DMS53 treated with DMSO at 0.1 percent for 48 hours (cell line): ENCODE measurements at regions not wholly inside any gene's neighbourhood (a gene's known extent, or its start where the extent isn't known, plus 50 kb on each side); places are given as distances from the start of the nearest gene placed in this dataset.

ENCODE experiments used
- DNase-seq: peaks from one replicate; lab custom pipeline; 2025; ENCODE audit not compliant: unreplicated experiment; lab: John Stamatoyannopoulos, UW

DNA sequence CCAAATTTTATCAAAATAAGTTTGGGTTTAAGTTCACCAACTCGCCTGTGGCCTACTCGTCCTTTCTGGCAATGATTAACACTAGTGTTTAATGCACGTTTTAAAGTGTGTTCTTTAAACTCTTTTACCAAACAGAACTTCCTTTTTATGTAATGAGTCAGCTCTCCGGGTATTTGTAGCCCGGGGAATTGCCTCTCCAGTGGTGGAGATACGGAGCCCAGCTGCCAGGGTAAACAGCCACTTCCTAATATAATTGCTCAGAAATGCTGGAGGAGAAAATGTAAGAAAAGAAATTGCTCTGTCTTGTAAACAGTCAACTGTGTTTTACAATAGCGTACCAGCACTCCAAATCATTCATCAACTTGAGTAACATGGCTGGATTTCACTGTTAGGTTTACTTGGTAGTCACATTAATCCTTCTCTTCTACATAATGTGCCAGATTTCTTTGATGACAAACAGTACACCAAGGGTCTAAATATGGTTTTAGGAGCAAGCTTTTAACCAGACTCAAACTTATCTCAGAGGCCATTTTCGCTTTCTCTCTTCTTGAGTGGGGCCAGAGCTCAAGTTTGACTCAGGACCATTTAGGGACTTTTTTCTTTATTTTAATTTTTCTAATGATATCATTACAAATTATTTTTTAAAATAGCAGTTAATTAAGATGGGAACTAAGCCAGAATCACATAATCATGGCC is 101.2 kb upstream of the SLC38A2 start:
- DNase-seq: peak; percentile 98

DNA sequence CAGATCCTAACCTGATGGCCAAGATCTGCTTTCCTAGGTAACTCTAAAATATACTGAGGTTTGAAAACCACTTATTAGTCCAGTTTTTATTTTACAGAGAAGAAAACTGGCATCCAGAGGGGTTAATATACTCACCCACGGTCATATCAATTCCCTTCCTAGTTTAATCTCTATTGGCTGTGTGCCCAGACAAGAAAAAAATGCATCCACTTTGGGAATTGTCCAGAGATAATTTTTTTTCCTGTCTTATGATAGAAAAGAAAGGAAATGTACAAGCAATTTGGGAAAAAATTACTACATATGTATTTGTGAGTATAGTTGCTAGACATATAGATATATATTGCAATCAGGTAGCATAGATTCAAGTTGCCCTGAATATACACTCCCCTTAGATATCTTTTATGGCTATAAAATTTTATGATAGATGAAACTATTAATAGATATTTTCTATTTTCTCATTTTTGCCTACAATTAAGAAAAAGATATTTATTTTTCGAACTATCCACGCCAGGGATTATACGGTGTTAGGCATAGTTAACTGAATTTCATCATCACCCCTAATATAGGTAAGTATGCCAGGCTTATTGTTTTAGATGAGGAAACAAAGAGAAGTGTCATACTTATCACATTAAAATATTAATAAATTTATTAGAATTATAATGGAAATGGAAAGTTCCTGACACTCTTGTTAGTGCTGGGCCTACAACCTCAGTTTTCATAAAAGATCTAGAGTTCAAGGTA is 100.5 kb upstream of the SLC38A2 start:
- peak; percentile 84 for DNase-seq

DNA sequence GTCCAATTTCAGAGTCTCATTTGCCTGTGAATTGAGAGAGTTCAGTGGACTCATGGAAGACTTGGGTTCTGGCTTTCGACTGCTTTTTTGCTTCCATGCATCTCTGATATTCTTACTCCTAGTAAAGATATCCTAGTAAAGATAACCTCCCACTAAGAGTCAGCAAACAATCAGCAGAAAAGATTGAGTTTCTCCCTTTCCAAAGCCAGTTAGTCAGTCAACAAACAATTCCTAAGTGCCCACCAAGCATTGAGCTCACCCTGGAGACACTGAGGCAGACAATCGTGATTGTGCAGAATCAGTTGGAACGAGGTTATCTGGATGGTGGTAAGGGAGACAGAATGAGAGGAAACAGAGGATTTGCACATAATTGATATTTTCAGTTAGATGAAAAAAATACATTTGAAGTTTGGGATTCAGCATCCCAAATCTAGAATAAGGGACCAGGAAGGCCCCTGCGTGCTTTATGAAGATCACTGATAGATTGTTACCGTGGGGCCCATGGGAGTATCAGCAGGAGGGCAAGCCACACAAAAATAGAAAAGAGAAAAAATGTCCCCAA is 99.7 kb upstream of the SLC38A2 start:
- DNase-seq: no peak

DNA sequence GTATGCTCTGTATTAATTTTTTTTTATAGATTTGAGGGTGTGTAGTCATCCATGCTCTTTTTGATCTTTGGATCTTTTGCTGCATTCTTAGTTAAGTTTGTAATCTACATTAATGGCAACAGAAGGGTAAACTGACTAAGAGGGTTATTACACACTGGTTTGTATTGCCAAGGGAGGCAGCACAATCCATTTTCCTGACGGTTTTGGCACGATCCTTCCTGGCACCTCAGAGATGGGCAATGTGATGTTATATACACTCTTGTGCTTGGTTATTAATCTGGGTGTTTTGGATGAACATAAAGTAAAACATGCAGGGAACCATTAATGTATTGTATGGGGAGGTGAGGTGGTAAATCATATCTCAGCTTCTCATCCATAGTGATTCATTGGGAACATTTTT is 98.8 kb upstream of the SLC38A2 start:
- no peak for DNase-seq

DNA sequence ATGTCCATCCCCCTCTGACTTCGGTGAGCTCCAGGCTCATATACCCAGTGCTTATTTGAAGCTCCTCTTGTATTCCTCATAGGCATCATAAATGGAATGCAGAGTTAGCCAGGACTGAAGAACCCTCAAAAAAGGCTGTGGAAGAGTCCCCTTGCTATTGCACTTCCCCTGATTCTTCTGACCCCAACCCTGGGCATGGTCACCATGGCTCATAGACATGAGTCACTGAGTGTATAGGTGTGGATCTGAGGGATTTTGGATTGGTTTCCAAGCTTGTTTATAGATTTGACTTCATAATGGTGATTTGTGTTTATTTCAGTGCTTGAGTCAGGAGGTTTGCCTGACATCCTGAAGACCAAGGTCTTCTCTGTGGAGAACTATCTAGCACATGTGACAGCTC is 98.4 kb upstream of the SLC38A2 start:
- no peak for DNase-seq

DNA sequence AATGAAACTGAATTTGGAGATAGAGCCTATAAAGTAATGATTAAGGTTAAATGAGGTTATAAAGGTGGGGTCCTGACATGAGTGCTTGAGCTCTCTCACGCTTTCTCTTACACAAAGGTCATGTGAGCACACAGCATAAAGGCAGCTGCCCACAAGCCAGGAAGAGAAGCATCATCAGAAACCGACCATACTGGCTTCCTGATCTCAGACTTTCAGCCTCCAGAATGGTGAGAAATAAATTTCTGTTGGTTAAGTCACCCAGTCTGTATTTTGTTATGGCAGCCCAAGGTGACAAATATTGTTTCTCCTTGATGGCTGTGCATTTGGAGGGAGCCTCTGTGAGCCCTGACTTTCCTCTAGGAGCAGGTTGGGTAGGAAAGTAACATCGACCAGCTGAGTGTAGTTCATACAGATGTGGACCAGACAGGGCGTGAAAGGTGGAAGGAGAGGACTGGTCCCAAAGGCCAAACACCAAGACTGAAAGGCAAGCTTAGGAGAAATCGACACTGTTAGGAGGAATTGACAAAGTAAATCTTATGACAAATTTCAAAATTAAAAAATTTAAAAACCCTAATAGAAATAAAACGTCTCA is 97.6 kb upstream of the SLC38A2 start:
- DNase-seq: no peak

DNA sequence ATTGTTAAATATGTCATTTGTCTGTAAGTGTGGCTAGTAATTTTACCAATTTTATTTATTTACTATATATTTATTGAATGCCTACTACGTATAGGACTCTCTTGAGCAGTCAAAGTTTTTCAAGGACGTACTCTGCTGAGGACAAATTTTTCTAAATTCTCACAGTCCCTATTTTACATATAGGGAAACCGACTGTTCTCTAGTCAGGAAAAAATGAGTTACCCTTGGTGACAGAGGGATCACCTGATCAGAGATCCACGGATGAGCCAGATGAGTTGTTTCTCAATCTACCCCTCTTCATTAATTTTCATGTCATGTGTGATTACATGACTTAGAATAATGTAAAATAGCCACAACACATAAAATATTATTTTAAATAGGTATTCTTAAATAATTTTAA is 96.2 kb upstream of the SLC38A2 start:
- DNase-seq: no peak

DNA sequence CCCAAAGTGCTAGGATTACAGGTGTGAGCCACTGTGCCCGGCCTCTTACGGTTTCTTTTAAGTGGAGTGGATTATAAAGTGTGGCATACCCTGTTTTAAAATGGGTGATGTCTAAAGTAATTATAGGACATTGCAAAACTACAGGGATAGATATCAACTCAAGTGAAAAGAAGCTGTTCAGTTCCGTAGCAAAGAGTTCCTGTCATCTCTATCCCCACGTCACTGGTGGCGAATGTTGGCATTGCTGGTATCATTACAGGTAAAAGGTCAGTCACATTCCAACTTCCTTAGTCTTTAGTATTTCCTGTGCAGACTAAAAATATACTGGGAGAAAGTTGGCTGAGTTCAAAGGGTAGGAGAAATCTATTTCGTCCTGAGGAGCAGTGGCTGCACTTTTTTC is 95.6 kb upstream of the SLC38A2 start:
- no peak for DNase-seq

DNA sequence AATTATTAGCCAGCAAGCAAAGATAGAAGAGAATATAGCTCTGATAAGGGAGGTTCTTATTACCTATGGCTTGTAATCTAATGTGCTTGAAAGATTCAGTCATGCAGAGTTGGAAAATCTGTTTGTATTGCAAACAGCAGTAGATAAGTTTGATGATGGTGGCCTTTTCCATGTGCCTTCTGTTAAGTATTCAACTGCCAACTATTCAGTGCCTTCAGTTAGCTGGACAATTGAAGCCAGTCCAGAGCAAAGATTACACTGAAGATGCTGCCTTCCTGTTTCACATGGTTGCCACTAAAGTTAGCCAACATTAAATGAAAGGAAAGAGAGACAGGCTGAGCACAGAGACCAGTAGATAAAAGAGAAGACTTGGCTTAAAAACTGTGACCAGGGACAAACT is 92.7 kb upstream of the SLC38A2 start:
- no peak for DNase-seq

DNA sequence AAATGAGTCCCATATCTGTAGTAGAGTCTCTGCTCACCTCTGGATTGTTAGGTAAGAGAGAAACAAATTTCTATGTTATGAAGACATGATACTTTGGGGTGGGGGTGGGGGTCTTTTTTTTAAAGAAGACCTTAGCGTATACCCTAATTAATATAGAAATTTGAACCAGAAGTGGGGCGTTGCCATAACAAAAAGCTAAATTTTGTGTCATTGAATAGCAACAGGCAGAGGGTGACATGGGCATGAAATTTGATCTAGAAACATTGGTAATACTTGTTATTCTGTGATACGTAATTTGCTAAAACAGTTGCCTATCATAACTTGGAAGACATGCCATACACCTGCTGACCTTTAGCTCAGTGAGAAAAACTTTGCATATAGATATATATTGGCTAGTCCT is 92.3 kb upstream of the SLC38A2 start:
- DNase-seq: no peak

DNA sequence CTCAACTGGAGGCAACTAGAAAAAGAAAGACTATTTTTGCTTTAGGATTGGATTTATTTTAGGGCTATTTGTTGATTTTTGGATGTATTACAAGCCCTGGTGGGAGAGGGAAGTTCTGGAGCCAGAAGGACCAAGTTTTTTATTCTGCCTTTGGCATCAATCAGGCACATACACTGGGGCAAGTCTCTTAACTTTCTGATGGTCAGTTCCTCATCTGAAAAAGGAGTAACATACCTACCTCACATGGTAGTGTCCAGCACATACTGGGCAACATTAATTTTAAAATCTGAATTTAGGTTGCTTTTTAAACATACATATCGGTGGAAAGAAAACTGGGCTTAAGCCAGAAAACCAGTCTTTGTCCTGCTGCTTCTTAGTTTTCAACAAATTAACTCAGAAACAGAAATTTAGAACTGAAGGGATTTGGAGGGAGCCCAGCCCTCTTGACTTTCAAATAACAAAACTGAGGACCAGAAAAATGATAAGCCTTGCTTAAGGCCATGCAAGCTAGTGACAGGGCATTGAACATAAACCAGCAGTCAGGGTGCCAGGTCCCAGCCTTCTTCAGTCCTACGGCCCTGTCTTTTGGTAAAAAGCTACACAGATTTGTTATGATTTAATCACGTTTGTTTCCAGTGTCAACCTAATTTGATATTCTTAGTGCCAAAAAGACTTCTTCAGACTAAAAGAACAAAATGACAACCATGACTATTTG is 90.2 kb upstream of the SLC38A2 start:
- DNase-seq: no peak

DNA sequence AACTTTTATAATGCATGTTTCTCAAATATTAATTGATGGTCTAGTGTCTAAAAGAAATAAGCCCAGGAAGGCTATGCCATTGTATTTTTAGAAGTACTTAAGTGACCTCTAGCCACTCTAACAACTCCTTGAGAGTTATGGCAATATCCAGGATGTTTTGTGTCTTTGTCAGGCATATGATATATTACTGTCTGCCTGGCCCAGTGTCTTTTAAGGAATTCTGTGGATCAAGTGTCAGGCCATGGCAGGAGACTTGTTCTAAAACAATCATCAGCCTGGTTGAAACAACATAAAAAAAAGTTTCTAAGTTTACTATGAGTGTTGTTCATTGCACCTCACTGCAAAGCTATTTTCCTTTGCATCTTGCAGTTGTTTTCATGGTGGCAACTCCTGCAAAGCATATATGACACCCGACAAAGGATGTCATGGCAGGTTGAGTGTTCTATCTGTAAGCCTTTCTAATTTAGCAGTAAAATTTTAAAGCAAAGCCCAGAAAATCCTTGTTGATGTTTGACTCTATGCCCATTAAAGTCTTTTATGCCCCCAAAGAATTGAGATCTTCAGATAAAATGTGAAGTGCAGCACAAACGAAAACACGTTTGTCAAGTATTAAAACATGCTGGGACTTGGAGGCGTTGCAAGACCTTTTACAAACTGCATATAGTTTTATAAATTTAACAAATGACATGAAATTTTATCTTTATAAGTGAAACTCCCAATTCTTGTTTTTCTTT is 89.5 kb upstream of the SLC38A2 start:
- DNase-seq: no peak

DNA sequence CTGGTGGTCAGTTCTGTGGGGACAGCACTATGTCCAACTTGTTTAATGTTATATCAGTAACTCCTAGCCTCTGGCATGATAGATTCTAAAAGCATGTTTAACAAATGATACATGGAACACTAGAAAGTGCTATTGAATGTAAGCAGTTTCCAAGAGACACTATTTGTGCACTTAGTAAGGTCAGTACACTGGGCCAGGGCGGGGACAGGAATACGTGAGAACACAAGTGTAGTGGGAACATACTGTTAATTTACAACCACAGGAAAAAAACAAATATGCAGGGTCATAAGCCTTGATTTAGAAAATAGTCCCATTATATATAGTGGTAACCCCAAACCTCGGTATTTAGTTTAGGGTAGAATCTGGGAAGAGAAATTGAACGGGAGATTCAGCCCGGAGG is 88.9 kb upstream of the SLC38A2 start:
- DNase-seq: no peak

DNA sequence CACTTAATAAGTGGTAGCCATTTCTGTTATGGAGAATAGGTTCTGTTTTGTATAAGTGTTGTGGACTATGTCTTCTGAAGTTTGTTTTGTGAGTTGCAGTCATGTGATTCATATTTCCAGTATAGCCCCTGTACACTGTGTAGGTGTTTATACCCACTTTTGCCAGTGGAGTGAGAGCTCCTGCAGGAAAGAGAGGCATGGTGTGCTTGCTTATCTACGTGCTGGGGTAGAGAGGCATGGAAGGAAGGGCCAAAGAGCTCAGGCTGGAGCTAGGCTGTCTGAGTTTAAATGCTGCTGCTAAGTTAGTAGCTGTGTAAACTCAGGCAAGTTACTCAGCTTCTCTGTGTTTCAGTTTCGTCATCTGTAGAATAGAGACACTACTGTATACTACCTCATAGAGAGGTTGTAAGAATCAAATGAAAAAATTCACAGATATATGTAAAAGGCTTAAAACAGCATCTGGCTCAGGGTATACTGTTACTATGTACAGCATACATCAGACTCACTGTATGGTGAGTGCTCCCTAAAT is 88.2 kb upstream of the SLC38A2 start:
- DNase-seq: no peak

DNA sequence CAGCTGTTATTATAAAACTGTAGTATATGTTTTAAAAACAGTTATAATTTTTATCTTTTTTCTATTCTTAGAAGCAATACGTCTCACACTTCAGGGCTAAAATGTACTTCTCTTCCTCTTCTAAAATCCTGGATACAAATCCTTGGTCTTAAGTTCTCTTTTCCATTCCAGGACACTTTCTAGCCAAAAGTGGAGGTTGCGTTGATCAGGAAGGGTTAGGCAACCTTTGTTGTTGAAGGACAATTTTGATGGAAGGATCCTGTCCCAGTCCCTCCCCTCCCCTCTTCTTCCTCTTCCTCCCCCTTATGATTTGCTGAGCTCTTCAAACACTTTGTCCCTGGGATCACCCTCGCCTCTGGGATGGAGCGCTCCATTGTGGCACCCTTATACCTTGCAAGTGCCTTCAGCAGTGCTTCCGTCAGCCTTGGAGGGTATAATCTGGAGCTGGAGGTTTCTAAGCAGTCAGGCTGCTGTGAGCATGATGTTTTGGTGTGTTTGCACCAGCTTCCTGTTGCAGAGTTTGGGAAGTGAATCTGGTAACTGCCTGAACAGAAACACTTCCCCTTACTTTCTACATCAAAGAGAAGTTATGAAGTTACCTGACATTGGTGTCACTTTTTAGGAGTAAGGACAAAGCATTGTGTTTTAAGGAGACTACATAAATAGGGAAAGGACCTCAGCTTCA is 87.4 kb upstream of the SLC38A2 start:
- DNase-seq: no peak

DNA sequence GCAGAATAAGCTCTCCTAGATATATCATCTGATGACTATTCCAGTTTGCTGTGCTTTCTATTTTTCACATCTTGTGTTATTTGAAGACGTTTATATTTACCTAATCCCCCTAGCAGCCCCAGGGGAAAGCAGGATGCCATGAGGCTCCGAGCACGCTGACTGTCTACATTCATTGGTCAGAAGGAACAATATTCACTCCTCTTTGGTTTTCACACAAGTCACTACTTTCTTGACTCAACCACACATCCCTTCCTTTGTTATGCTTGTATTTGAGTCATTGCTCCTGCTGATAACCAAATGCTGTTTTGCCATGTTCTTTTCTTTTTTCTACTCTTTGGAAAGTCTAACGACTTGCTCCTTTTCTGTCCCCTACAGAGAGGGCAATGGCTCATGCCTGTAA is 86.5 kb upstream of the SLC38A2 start:
- no peak for DNase-seq

DNA sequence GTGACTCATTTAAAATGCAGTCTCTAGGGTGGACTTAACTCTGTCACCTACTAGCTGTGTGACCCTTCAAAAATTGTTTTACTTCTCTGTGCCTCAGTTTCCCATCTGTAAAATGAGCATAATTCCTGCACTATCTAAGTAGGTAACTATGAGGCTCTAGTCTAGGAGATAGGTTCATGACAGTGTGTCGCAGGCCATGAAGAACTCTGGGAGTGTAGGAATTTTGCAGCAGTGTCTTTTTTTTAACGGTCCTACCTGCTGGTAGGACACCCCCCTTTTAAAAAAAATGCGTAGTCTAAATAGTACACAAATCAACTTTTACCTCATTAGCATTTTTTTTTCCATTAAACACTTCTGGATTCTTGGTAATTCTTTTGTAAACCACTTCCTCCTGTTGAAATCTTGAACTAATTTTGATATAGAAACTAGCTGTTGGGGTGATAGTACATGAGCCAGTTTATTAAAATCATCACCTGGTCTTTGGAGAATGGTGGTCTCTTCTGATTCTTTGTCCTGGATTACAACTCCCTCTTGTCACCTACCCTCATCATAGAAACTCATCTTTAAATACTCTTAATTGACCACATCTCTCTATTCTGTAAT is 86.0 kb upstream of the SLC38A2 start:
- DNase-seq: no peak

DNA sequence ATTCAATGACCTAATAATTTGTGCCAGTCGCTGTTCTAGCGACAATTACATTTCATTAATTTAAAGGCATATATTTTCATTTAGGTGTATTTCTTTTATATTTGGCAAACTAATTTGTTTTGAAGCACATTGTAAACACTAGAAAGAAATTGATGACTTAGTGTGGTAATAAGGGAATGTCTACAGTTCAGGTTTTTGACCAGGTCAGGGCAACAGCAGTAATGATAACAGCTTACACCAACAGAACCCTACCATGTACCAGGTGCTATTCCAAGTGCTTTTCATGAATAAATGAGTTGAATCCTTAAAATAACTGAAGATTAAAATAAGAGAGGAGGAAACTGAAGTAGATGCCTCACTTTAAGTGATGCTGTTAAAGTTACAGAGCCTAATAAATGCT is 85.4 kb upstream of the SLC38A2 start:
- no peak for DNase-seq
